ENCODE measurements at regions not wholly inside any gene's neighbourhood (a gene's known extent, or its start where the extent isn't known, plus 50 kb on each side); places are given as distances from the start of the nearest gene placed in this dataset.

DNA sequence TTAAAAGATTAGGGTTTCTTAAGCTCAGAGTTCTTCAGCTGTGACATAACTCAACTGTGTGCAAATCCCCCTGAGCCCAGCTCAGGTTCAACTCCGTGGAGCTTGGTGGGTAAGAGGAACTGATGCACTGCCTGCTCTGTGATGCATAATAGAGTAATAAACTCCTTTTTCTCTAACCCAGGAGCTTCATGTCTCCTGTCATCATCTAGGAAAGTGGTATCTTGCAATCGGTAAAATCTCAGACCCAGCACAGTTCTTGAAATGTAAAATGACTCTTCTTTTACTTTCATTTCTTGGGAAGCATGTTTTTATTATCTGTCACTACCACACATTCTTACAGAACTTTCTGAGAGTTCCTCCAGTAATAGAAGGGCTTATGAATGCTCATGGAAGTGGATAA, 123.8 kb upstream of the PCDH9 start:
- TF ChIP-seq RXRA (IDR thresholded peaks at IDR 0.05; ENCODE audit: insufficient read depth, low read depth, low read length) (no peak), POLR2A (IDR thresholded peaks at IDR 0.05; ENCODE audit: control extremely low read depth in 1 of 2, low read depth in 2 of 2, low read length in 2 of 2) (no peak), CEBPB (IDR thresholded peaks at IDR 0.05; ENCODE audit: low read depth, low read length) (no peak), EP300 (IDR thresholded peaks at IDR 0.05; ENCODE audit: borderline replicate concordance in 1 of 2, low read depth in 2 of 2, low read length in 2 of 2) (no peak), CTCF (IDR thresholded peaks at IDR 0.05; ENCODE audit: control extremely low read depth in 1 of 3, insufficient read depth in 1 of 3, low read depth in 1 of 3, low read length in 3 of 3) (no peak)

Data from H1 (cell line).